H1 (cell line): ENCODE measurements at regions not wholly inside any gene's neighbourhood (a gene's known extent, or its start where the extent isn't known, plus 50 kb on each side); places are given as distances from the start of the nearest gene placed in this dataset.

Experiments used
- CTCF ChIA-PET: fragments of 300-600 bp; sonication (Branson Sonifier 250); formaldehyde crosslinking; loops from one replicate; lab custom pipeline; 2021; ENCODE audit not compliant: partially characterized antibody; lab: Charles Lee
- POLR2A ChIA-PET: fragments of 300-600 bp; sonication (Branson Sonifier 250); formaldehyde crosslinking; loops from one replicate; lab custom pipeline; 2021; ENCODE audit warnings: inconsistent platforms; ENCODE audit not compliant: partially characterized antibody; lab: Charles Lee
- DNase-seq, 2 experiments: peaks; one replicate each; pipeline versions ENCODE4 v3.0.0 to v3.0.0-alpha.2; 2010 to 2022; ENCODE audit warnings: low spot score in 2 of 2, low read depth in 1 of 2, mixed read lengths in 1 of 2
- FAIRE-seq: peaks from 2 replicates; lab custom pipeline; 2011; peaks lifted over from hg19 to GRCh38; lab: Jason Lieb, UNC
- H2AFZ ChIP-seq: 2 replicates; pipeline ENCODE4 v1.8.1; 2012; ENCODE audit warnings: low read length, inconsistent platforms
- H2AK5ac ChIP-seq: 2 replicates; pipeline ENCODE4 v1.6.1; 2013; ENCODE audit warnings: low read depth, low read length
- H2BK120ac ChIP-seq: replicated peaks from 2 replicates; pipeline ENCODE3; 2013; ENCODE audit warnings: low read depth, low read length, inconsistent platforms
- H2BK12ac ChIP-seq: 2 replicates; pipeline ENCODE4 v1.6.1; 2013; ENCODE audit warnings: low read depth, low read length
- H2BK15ac ChIP-seq: 2 replicates; pipeline ENCODE4 v1.6.1; 2013; ENCODE audit warnings: low read length
- H2BK20ac ChIP-seq: 2 replicates; pipeline ENCODE4 v1.6.1; 2013; ENCODE audit warnings: low read length
- H2BK5ac ChIP-seq: 2 replicates; pipeline ENCODE4 v1.6.1; 2013; ENCODE audit warnings: low read depth, low read length
- H3K14ac ChIP-seq: 2 replicates; pipeline ENCODE4 v1.6.1; 2013; ENCODE audit warnings: inconsistent platforms; ENCODE audit not compliant: insufficient read length
- H3K18ac ChIP-seq: 2 replicates; pipeline ENCODE4 v1.6.1; 2013; ENCODE audit warnings: low read length; ENCODE audit errors: extremely low read depth
- H3K23ac ChIP-seq: 2 replicates; pipeline ENCODE4 v1.6.1; 2013; ENCODE audit warnings: inconsistent platforms; ENCODE audit not compliant: insufficient read length
- H3K23me2 ChIP-seq: 2 replicates; pipeline ENCODE4 v1.6.1; 2013; ENCODE audit warnings: low read depth, low read length
- H3K27ac ChIP-seq: 2 replicates; pipeline ENCODE4 v1.6.1; 2011; ENCODE audit warnings: low read depth, low read length, inconsistent platforms
- H3K27me3 ChIP-seq, 4 experiments: replicated peaks in 1 of 4; 1 replicate in 1 of 4; 2 replicates in 3 of 4; pipeline versions ENCODE4 v1.6.1 to v1.8.1; 2011 to 2013; ENCODE audit warnings: low read length in 3 of 4, mild to moderate bottlenecking in 3 of 4, inconsistent platforms in 2 of 4, mixed read lengths in 2 of 4, moderate library complexity in 1 of 4; ENCODE audit not compliant: control insufficient read depth in 3 of 4, insufficient read depth in 3 of 4; ENCODE audit errors: extremely low read depth in 1 of 4
- H3K36me3 ChIP-seq, 4 experiments: 2 replicates each; pipeline versions ENCODE4 v1.6.1 to v1.8.1; 2011 to 2013; ENCODE audit warnings: mild to moderate bottlenecking in 4 of 4, low read length in 3 of 4, moderate library complexity in 2 of 4, control low read depth in 1 of 4, inconsistent platforms in 1 of 4; ENCODE audit not compliant: insufficient read depth in 4 of 4, control insufficient read depth in 2 of 4
- H3K4ac ChIP-seq: replicated peaks from 2 replicates; pipeline ENCODE3; 2013; ENCODE audit warnings: low read length, low read depth, mixed read lengths, inconsistent platforms; ENCODE audit not compliant: insufficient read length
- H3K4me1 ChIP-seq, 4 experiments: replicated peaks in 1 of 4; 1 replicate in 1 of 4; 2 replicates in 3 of 4; pipeline versions ENCODE4 v1.6.1 to v1.8.1; 2011 to 2013; ENCODE audit warnings: low read length in 3 of 4, inconsistent platforms in 2 of 4, mixed read lengths in 1 of 4; ENCODE audit not compliant: insufficient read depth in 4 of 4, control insufficient read depth in 3 of 4
- H3K4me2 ChIP-seq, 2 experiments: 2 replicates each; pipeline versions ENCODE4 v1.6.1 to v1.8.1; 2011 to 2013; ENCODE audit warnings: low read depth in 2 of 2, low read length in 2 of 2, control low read depth in 1 of 2, inconsistent platforms in 1 of 2, mild to moderate bottlenecking in 1 of 2; ENCODE audit not compliant: insufficient read depth in 1 of 2
- H3K4me3 ChIP-seq, 4 experiments: fragments of 200-600, 300-600 bp in 1 of 4; sonication (generic), shearing (Covaris generic), sonication (Bioruptor Twin) in 1 of 4; 2 replicates each; pipeline versions ENCODE4 v1.5.1 to v1.8.1; 2011 to 2016; ENCODE audit warnings: low read length in 4 of 4, low read depth in 3 of 4, control low read depth in 2 of 4, inconsistent platforms in 2 of 4, mild to moderate bottlenecking in 2 of 4, mixed read lengths in 1 of 4, moderate library complexity in 1 of 4; ENCODE audit not compliant: insufficient read depth in 2 of 4; ENCODE audit errors: extremely low read depth in 1 of 4
- H3K56ac ChIP-seq: replicated peaks from 2 replicates; pipeline ENCODE3; 2013; ENCODE audit warnings: low read depth, mild to moderate bottlenecking, mixed read lengths, low read length, inconsistent platforms; ENCODE audit not compliant: insufficient read length
- H3K79me1 ChIP-seq: 2 replicates; pipeline ENCODE4 v1.6.1; 2013; ENCODE audit warnings: low read depth, low read length, control low read depth
- H3K79me2 ChIP-seq, 2 experiments: 2 replicates each; pipeline versions ENCODE4 v1.6.1 to v1.8.1; 2012 to 2013; ENCODE audit warnings: low read length in 2 of 2, mild to moderate bottlenecking in 2 of 2, inconsistent platforms in 1 of 2; ENCODE audit not compliant: insufficient read depth in 2 of 2, control insufficient read depth in 1 of 2
- H3K9ac ChIP-seq, 4 experiments: replicated peaks in 1 of 4; 1 replicate in 1 of 4; 2 replicates in 3 of 4; pipeline versions ENCODE4 v1.6.1 to v1.8.1; 2011 to 2013; ENCODE audit warnings: low read depth in 3 of 4, low read length in 3 of 4, control low read depth in 2 of 4, mild to moderate bottlenecking in 2 of 4, moderate library complexity in 2 of 4, inconsistent platforms in 1 of 4; ENCODE audit errors: extremely low read depth in 1 of 4
- H3K9me3 ChIP-seq, 2 experiments: 2 replicates each; pipeline versions ENCODE4 v1.6.1 to v1.8.1; 2012 to 2013; ENCODE audit warnings: mild to moderate bottlenecking in 2 of 2, moderate library complexity in 2 of 2, control low read depth in 1 of 2, inconsistent platforms in 1 of 2, low read depth in 1 of 2, low read length in 1 of 2, mixed read lengths in 1 of 2; ENCODE audit not compliant: insufficient read depth in 2 of 2
- H4K20me1 ChIP-seq, 2 experiments: replicated peaks in 1 of 2; 2 replicates each; pipeline versions ENCODE3 to v1.8.1; 2011 to 2013; ENCODE audit warnings: inconsistent platforms in 2 of 2, low read length in 2 of 2, mild to moderate bottlenecking in 1 of 2; ENCODE audit not compliant: insufficient read depth in 2 of 2, control insufficient read depth in 1 of 2
- H4K5ac ChIP-seq: 2 replicates; pipeline ENCODE4 v1.6.1; 2013; ENCODE audit warnings: low read length, low read depth, mixed read lengths, inconsistent platforms; ENCODE audit not compliant: insufficient read length
- H4K8ac ChIP-seq: 2 replicates; pipeline ENCODE4 v1.8.0; 2013; ENCODE audit warnings: mild to moderate bottlenecking, moderate library complexity, low read length, inconsistent platforms; ENCODE audit not compliant: insufficient read depth; ENCODE audit errors: extremely low read depth
- H4K91ac ChIP-seq: replicated peaks from 2 replicates; pipeline ENCODE3; 2013; ENCODE audit warnings: low read length, mixed read lengths, inconsistent platforms; ENCODE audit not compliant: insufficient read length
- BRCA1 ChIP-seq: IDR thresholded peaks from 2 replicates; pipeline ENCODE4 v1.6.1; 2012; ENCODE audit warnings: low read depth, low read length, improper control_type of control experiment
- CBX8 ChIP-seq: fragments of 300-800, 300-1000 bp; sonication (generic); IDR thresholded peaks from 2 replicates; pipeline ENCODE4 v1.7.1; 2016; ENCODE audit warnings: low read depth, low read length, borderline replicate concordance
- CHD1 ChIP-seq: IDR thresholded peaks from 2 replicates; pipeline ENCODE4 v1.6.1; 2012; ENCODE audit warnings: low read depth, low read length, improper control_type of control experiment
- EZH2 ChIP-seq: fragments of 200-600 bp; sonication (generic); IDR thresholded peaks from 2 replicates; pipeline ENCODE4 v1.7.1; 2012; ENCODE audit warnings: low read depth, mild to moderate bottlenecking, moderate library complexity, low read length, inconsistent platforms; ENCODE audit not compliant: severe bottlenecking
- GABPA ChIP-seq: IDR thresholded peaks from 2 replicates; pipeline ENCODE4 v1.6.1; 2011; ENCODE audit warnings: mild to moderate bottlenecking, low read length, moderate library complexity, borderline replicate concordance; ENCODE audit not compliant: insufficient read depth
- JUND ChIP-seq: IDR thresholded peaks from 2 replicates; pipeline ENCODE4 v1.6.1; 2011; ENCODE audit warnings: mild to moderate bottlenecking, improper control_type of control experiment, low read length
- KDM4A ChIP-seq: IDR thresholded peaks from one replicate; pipeline ENCODE4 v1.7.1; 2012; ENCODE audit warnings: low read depth, mild to moderate bottlenecking, moderate library complexity, low read length, inconsistent platforms; ENCODE audit not compliant: severe bottlenecking
- KDM5A ChIP-seq: fragments of 200-600 bp; IDR thresholded peaks from 2 replicates; pipeline ENCODE4 v1.7.1; 2012; ENCODE audit warnings: mild to moderate bottlenecking, low read length, inconsistent platforms, mixed read lengths
- POU5F1 ChIP-seq: IDR thresholded peaks from 2 replicates; pipeline ENCODE4 v1.6.1; 2011; ENCODE audit warnings: low read depth, mild to moderate bottlenecking, low read length, moderate library complexity
- RXRA ChIP-seq: IDR thresholded peaks from 2 replicates; pipeline ENCODE4 v1.6.1; 2011; ENCODE audit warnings: low read depth, mild to moderate bottlenecking, low read length, moderate library complexity; ENCODE audit not compliant: insufficient read depth
- SIN3A ChIP-seq, 2 experiments: IDR thresholded peaks in 1 of 2; conservative IDR thresholded peaks in 1 of 2; 2 replicates each; pipeline ENCODE4 v1.6.1; 2011 to 2012; ENCODE audit warnings: low read length in 2 of 2, improper control_type of control experiment in 1 of 2, low read depth in 1 of 2, mild to moderate bottlenecking in 1 of 2
- SP2 ChIP-seq: IDR thresholded peaks from 2 replicates; pipeline ENCODE4 v1.6.1; 2012; ENCODE audit warnings: mild to moderate bottlenecking, low read length, inconsistent platforms
- USF2 ChIP-seq: IDR thresholded peaks from 2 replicates; pipeline ENCODE4 v1.6.1; 2011; ENCODE audit warnings: low read length, improper control_type of control experiment
- ZNF274 ChIP-seq: IDR thresholded peaks from 2 replicates; pipeline ENCODE4 v1.7.0; 2012; ENCODE audit warnings: low read length, borderline replicate concordance; ENCODE audit errors: extremely low read depth
- TF ChIP-seq, protein P1 (sequence below): IDR thresholded peaks from 2 replicates; pipeline ENCODE4 v1.6.1; 2012; ENCODE audit warnings: inconsistent platforms

DNA sequence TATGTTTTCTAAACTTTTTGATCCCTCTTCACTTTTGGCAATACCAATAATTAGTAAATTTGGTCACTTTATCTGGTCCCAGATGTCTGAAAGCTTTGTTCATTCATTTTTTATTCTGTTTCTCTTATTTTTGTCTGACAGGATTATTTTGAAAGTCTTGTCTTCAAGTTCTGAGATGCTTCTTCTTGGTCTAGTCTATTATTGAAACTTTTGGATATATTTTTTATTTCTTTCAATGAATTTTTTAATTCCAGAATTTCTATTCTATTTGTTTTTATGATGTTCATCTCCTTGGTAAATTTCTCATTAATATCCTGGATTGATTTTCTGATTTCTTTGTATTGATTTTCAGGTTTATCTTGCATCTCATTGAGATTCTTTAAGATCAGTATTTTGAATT is 54.1 kb upstream of the RAB38 start:
- Histone ChIP-seq H3K4me2 (no peak overlapping the region), H4K91ac (no peak overlapping the region), H2BK20ac (no peak overlapping the region), H2AK5ac (no peak overlapping the region), H3K56ac (no peak overlapping the region), H3K14ac (no peak overlapping the region), H3K18ac (no peak overlapping the region), H2BK120ac (no peak overlapping the region), H3K9me3 (peaks cover 3 to 7% of the 10 kb centered on the region in 2 experiments; a peak in 2 of 4 replicates), H4K5ac (no peak overlapping the region), H3K27ac (no peak overlapping the region), H3K4ac (no peak overlapping the region), H3K23me2 (peaks cover 2% of the 10 kb centered on the region; the same call in 1 of the 2 replicates), H3K4me3 (no peak overlapping the region), H2BK12ac (no peak overlapping the region), H3K36me3 (no peaks in the 10 kb centered on the region), H4K8ac (no peak overlapping the region), H2BK5ac (no peak overlapping the region), H3K79me1 (no peaks in the 10 kb centered on the region), H3K79me2 (no peaks in the 10 kb centered on the region), H3K27me3 (no peaks in the 10 kb centered on the region), H2BK15ac (no peak overlapping the region), H2AFZ (no peak overlapping the region), H3K4me1 (no peaks in the 10 kb centered on the region), H4K20me1 (no peaks in the 10 kb centered on the region), H3K9ac (no peak overlapping the region), H3K23ac (no peak overlapping the region)
- DNase-seq (no peak), FAIRE-seq (no peak)
- ChIA-PET CTCF (interaction anchor here (3.9 kb wide), 1 partner anchor 12 kb away, joined by 42 read pairs; no protein-coding TSS in a partner anchor), POLR2A (no interaction called here)
- TF ChIP-seq EZH2: no peak
- TF ChIP-seq CBX8: no peak
- no peak for TF ChIP-seq SIN3A (conservative IDR thresholded peaks at IDR 0.05 in 1 of 2, IDR thresholded peaks at IDR 0.05 in 1 of 2; ENCODE audit: low read depth in 1 of 2, low read length in 2 of 2)
- TF ChIP-seq POU5F1: no peak
- TF ChIP-seq SP2: no peak
- TF ChIP-seq ZNF274: no peak
- TF ChIP-seq KDM4A: no peak
- no peak for TF ChIP-seq KDM5A
- TF ChIP-seq BRCA1: no peak
- no peak for TF ChIP-seq JUND
- TF ChIP-seq CHD1: no peak
- TF ChIP-seq, protein P1, sequence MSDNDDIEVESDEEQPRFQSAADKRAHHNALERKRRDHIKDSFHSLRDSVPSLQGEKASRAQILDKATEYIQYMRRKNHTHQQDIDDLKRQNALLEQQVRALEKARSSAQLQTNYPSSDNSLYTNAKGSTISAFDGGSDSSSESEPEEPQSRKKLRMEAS: no peak
- no peak for TF ChIP-seq RXRA
- TF ChIP-seq GABPA: no peak
- TF ChIP-seq USF2: no peak
